GM18907 (cell line): ENCODE measurements at regions not wholly inside any gene's neighbourhood (a gene's known extent, or its start where the extent isn't known, plus 50 kb on each side); places are given as distances from the start of the nearest gene placed in this dataset.

ENCODE experiments used
- ATAC-seq: cut with Tn5 transposase; IDR thresholded peaks from one replicate; pipeline ENCODE4 v1.9.1; 2021; ENCODE audit warnings: mild to moderate bottlenecking, moderate library complexity; ENCODE audit not compliant: unreplicated experiment

DNA sequence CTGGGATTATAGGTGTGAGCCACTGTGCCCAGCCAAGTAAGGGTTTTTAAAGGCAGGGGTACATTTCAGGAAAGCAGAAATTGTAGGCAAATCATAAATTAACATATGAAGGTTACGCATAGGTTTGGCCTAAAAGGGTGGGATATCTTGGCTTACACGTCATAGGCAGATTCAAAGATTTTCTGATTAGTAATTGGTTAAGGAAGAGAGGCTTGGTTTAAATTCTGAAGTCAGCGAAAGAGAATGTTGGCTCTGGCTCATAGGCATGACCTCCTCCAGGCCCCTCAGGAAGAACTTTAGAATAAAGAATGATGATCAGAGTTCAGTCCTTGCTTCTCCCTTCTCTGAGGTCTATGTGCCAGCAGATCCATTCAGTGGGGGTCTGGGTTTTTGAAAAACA lies 124.8 kb upstream of the RBBP6 start:
- no peak for ATAC-seq

DNA sequence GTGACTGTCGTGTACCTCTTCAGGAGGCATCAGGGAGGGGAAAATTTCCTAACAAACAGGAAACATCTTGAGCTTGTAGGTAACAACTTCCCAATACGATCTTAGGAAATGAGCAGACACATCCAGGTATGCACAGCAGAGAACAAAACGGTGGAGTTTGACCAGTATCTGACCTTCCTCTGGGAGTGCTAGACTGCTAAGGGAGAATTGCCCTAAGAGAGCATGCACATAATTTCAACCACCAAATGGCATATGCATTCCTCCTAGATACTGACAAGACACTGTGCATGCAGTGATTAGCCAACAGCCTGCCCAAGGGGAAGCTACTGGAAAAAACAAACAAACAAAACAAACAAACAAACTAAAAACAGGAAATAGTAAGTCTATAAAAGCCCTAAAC lies 120.6 kb upstream of the RBBP6 start:
- no peak for ATAC-seq

DNA sequence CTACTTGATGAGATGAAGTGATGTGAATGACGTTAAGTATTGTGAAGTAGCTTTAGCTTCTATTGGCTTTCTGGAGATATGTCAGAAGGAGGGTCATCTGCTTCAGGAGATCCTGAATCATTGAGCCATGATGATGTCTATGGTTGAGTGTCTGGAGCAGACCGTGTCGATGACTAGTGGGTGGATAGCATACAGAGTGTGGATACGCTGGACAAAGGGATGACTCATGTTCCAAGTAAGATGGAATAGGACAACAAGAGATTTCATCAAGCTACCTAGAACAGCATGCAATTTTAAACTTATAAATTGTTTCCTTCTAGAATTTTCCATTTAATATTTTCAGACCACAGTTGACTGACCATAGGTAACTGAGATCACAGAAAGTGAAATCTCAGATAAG lies 116.1 kb upstream of the RBBP6 start:
- no peak for ATAC-seq

DNA sequence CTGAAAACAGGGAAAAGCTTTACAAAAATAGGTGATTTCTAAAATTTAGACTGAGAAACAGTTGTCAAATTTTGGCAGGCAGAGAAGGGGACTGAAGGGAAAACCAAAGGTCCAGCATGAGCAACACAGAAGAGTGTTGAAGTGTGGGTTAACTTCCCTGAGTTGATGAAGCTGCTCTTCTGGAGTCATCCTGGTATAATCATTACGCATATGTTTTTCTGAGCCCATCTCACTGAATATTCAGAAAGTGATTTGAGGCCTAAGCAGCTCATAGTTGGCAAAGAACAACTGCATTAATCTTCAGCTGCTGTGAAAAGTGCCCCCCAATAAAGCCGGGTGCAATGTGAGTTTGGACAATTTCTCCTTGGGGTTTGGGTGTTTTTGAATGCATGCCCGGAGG lies 115.0 kb upstream of the RBBP6 start:
- ATAC-seq: no peak

DNA sequence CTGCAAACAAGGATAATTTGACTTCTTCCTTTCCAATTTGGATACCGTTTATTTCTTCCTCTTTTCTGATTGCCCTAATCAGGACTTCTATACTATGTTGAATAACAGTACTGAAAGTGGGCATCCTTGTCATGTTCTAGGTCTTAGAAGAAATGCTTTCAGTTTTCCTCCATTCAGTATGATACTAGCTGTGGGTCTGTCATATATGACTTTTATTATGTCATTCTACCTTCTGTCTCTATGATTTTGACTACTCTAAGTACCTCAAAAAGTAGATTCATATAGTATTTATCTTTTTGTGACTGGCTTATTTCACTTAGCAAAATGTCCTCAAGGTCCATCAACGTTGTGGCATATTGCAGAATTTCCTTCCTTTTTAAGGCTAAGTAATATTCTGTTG lies 111.5 kb upstream of the RBBP6 start:
- ATAC-seq: no peak

DNA sequence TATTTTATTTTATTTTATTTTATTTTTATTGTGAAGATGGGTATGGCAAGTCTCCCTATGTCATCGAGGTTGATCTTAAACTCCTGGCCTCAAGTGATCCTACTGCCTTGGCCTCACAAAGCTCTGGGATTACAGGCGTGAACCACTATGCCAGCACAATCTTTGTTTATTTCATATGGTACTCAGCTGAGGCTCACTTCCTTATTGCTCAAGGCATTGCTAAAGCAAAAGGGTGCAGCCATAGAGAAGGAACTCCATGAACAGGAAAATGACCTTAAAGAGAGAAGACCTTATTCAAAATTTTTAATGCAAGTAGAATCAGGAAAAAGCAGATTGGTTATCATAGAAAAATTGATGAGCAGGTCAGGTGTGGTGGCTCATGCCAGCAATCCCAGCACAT lies 110.6 kb upstream of the RBBP6 start:
- ATAC-seq: no peak

DNA sequence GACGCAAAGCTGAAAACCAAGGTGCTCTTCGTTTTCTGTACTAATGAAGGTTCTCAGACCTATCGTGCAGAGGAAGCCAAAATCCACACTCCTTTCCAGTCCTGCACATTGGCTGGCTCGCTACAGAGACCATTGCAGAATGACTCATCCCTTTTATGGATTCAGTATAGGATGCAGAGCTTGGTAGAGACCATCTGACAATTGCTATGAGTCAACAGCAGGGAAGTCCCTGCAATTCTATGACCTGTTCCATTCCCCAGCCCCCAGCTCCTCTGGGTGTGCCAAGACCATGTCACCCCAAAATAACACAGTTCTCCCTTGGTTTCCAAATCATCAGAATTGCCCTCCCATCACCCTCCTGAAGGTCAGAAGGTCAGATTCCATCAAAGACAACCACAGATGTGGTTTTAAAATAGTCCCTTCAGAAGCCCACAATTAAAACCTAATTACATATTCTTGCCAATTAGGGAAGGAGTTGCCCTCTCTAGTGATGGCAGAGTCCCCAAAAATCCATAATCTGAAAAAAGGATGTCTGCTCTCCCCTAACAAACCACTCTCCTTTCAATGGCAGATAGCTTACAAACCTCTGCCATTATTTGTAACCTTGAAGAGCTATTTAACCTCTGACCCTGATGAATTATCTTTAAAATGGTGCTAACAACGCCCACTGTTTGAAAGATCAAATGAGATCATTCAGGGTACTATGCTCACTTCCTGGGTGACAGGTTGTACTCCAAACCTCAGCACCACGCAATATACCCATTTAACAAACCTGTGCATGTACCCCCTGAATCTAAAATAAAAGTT lies 108.2 kb upstream of the RBBP6 start:
- peak; percentile 62 for ATAC-seq

DNA sequence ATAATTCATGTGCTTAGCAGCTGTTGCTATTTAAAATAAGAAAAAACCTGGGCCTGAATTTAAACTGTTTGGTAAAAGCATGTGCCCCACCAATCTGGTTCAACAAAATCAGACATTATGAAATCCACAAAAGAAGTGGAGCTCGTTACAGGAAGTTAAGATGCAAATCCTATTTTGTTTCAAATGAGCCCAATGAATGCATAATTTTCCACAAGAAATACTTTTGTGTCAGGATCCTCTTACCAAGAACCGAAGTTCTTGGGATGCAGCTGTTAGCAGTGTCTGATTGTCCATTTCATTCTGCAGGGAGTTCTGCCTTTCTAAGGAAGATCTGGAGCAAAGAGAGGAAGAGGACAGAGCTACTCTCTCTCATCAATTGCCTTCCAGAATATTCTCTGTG lies 105.7 kb upstream of the RBBP6 start:
- ATAC-seq: no peak

DNA sequence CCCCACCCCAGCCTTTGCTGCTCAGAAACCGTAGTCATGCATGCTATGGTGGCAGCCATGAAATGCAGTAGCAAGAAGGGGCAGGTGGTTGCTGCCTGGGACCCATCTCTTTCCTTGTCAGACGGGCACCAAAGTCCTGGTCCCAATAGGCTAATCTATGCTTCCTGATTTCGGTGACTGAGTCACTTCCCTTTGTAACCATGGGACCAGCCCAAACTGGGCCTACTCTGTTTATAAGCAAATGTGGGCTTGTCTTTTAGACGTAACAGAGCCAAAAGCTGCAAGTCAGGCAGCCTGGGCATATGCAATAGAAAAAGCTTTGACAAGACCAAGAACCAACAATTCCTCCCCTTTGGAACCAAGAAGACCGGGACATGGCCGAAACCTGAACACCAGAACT lies 99.1 kb upstream of the RBBP6 start:
- no peak for ATAC-seq

DNA sequence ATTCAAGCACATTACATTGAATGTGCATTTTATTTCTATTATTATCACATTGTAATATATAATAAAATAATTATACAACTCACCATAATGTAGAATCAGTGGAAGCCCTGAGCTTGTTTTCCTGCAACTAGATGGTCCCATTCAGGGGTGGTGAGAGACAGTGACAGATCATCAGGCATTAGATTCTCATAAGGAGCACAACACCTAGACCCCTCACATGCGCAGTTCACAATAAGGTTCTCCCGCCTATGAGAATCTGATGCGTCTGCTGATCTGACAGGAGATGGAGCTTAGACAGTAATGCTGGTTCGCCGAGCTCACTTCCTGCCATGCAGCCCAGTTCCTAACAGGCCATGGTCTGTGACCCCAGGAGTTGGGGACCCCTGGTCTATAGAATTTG lies 96.7 kb upstream of the RBBP6 start:
- no peak for ATAC-seq

DNA sequence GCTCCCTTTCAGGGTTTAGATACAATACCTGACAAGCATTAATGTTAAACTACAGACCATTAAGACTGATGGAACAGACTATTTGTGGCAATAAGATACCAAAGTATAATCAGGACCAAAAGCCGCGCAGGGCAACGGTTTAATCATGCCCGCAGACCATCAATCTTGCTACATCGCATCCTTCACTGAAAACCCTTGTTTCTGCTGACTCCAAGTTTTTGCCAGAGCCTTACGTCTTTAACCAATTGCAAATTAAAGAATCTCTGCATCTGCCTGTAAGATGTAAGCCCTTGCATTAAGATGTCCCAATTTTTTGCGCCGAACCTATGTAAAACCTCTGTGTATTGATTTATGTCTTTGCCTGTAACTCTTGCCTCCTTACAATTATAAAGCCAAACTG lies 94.2 kb upstream of the RBBP6 start:
- ATAC-seq: no peak

DNA sequence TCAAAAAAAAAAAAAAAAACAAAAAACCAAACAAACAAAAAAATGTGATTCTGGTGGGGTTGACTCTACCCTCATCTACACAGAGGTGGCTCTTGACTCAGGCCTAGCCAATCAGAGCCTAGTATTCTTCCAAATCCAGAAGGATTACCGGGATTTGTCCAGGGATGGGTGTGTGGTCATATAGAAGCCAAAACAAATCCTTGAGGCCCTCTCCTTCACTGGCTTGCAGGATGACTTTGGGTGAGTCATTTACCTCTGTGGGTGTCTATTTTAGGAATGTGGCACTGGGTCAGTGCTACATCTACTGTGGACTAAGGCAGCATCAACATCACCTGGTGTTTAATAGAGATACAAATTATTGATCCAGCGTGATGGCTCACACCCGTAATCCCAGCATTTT lies 93.2 kb upstream of the RBBP6 start:
- no peak for ATAC-seq

DNA sequence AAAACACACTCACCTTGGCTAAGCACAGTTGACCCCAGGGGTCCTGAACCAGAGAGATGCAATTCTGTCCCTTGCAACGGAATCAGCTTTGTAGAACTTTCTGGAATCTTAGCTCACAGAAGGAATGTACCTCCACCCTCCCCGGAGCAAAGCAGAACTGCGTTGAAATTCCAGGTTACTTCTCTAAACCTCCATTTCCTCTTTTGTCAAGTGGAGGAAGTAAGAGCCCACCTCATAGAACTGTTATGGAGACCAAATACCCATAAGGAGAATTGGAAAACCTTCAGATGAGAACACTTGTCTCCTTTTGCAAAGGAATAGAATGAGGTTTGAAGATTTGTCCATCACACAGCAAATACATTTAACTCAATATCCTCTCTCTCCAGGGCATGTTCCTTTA lies 86.6 kb upstream of the RBBP6 start:
- ATAC-seq: no peak

DNA sequence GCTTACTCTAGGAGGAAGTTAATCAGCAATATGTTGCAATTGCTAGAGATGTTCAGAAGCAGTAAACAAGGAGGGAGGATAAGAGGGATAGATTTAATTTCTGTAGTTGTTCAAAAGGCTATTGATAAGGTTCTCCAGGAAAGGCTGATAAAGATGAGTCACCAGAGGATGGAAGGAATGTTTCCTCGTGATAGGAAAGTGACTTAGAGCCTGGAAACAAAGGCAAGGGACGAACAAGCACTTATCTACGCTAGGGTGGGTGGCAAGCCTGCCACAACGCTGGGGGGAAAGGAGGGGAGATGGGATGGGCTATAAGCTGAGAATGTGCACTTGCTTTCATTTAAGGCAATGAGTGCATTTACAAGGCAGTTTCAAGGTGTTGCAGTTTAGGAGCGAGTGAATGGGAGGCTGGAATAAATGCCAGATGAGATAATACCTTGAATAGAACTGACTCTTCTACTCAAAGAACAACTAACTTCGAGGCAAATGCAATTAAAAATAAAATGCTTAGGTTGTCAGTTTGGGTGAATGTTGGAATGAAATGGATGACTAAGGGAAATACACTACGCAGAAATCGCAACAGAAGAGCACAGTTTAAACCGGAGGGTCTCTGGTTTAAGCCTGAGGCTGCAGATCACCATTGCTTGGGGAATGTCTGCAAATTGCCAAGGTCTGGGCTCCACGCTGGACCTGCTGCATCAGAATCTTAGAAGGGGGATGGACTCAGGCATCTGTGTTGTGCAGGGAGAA lies 76.0 kb upstream of the RBBP6 start:
- ATAC-seq: no peak

DNA sequence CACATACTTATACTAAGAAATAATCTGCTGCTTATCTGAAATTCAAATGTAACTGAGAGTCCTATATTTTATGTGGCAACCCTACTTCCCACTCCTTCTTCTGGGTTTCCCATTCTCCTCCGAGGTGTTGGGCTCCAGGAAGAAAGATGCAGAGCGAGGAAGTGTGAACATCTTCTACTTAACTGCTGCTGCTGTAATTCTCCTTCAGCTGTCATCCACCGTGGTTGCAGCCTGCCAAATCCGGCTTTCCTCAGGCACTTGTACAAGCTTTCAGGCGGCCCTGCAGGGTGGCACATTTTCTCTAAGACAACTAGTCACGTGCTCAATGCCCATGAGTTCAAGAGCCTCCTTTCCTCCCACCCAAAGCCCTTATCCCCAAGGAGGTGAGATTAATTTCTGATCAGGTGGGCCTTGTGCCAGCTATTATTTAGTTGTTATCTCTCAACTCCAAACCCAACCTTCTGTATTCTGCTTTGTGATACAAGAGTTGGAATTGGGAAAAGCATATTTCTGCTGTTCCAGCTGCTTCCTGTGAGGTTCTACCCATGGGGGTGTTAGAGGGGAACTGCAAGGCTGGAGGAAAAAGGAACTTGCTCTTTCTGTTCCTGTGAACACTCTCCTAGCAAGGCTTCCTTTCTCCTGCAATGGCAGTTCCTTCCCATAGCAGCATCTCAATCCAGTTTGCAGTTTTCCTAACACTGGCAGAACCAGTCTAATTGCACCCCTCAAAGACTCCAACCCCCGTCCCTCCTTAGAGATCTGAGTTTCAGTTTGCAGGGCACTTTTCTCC lies 67.6 kb upstream of the RBBP6 start:
- ATAC-seq: no peak

DNA sequence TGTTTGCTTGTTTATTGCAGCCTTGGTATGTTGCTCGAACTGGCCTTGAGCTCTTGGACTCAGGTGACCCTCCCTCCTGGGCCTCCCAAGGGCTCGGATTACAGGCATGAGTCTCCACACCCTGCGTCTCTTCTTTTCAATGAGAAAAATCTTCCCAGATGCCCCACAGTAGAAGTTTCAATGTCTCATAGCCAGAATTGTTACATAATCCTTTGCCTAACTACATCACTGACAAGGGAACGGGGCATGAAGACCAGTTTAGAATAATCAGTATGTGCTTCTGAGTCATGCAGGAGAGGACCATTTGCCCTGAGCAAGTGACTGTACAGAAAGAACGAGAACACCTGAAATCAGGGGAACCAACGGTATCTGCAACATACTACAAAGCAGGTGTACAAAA lies 61.9 kb upstream of the RBBP6 start:
- ATAC-seq: no peak

DNA sequence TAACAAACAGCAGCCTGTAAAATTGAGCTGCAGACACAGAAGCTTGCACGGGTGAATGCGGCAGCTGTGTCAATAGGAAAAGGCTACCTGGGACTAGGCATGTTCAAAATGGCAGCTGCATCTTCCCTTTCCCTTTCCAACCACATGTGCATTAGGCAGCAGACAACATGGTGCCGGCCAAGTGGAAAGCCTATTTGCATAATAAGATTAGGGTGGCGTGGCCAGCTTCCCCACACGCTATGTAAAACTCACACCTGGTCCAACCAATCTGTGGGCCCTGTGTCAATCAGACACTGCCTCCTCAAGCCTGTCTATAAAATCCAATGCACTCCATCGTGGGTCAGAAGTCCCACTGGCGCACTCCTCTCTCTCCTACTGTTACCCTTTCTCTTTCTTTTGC lies 61.0 kb upstream of the RBBP6 start:
- no peak for ATAC-seq

DNA sequence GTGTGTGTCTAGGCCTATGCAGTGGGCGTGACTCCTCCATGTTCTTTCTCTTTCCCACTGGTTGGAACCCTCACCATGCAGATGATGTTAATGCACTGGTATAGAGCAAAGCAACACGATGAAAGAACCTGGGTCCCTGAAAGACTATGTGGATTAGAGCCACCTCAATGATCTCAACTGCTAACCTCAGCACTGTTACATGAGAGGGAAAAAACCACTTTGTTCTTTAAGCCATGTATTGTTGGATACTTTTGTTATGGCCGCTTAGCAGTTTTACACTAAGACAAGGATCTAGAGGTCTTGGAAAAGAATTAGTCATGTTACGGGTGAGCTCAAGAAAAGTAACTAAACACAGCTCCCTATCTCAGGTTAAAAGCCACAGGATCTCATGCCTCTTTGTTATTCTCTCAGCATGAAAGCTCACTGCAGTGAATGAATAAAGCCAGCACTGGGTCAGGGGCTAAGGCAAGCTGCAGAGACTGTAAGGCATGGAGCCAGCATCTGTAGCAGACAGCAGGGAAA lies 56.6 kb upstream of the RBBP6 start:
- ATAC-seq: no peak

DNA sequence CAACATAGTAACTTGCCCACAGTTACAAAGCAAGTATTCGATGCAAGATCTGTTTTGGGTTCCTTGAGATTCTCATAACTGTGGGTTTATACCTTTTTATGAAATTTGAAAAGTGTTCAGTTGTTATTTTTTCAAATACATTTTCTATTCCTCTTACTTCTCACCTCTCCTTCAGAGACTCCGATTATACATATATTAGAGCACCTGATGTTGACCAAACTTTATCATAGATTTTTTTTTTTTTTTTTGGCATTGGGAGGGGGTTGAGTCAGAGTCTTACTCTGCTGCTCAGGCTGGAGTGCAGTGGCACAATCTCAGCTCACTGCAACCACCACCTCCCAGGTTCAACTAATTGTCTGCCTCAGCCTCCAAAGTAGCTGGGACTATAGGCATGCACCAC lies 51.3 kb upstream of the RBBP6 start:
- no peak for ATAC-seq
